AG04449 (cell line): ENCODE measurements at regions not wholly inside any gene's neighbourhood (a gene's known extent, or its start where the extent isn't known, plus 50 kb on each side); places are given as distances from the start of the nearest gene placed in this dataset.

Source experiments
- CTCF ChIA-PET: fragments of 350-600 bp; formaldehyde crosslinking; extraction: SDS; loops from one replicate; lab custom pipeline; 2021; ENCODE audit warnings: antibody characterized with exemption; lab: Yijun Ruan, JAX
- POLR2A ChIA-PET: fragments of 400-600, 350-600 bp; formaldehyde crosslinking; extraction: SDS; loops from one replicate; lab custom pipeline; 2020; ENCODE audit warnings: antibody characterized with exemption, inconsistent platforms; lab: Yijun Ruan, JAX
- DNase-seq: peaks from one replicate; pipeline ENCODE4 v3.0.0-alpha.2; 2010; ENCODE audit warnings: low read depth, low spot score
- H3K4me3 ChIP-seq: 2 replicates; pipeline ENCODE4 v1.5.1; 2011; ENCODE audit warnings: low read depth, mild to moderate bottlenecking, control low read depth, low read length
- CTCF ChIP-seq: IDR thresholded peaks from one replicate; pipeline ENCODE4 v1.5.1; 2011; ENCODE audit warnings: mild to moderate bottlenecking, moderate library complexity, low read length, control low read depth, inconsistent platforms; ENCODE audit not compliant: insufficient read depth; ENCODE audit errors: missing control alignments

- ChIA-PET CTCF (no interaction called here), POLR2A (no interaction called here)
- no peak overlapping the region for H3K4me3 ChIP-seq
- DNase-seq = no peak
- no peak for TF ChIP-seq CTCF
These were observed 165.8 kb upstream of the ADCY1 start for GRCh38 chr7:45408409-45408737.

GRCh38 chr7:45410893-45411292, 163.3 kb upstream of the ADCY1 start:
- POLR2A ChIA-PET = no interaction called here
- TF ChIP-seq CTCF = no peak
- no peak overlapping the region for H3K4me3 ChIP-seq
- no peak for DNase-seq
- CTCF ChIA-PET = no interaction called here

GRCh38 chr7:45413419-45413818, 160.7 kb upstream of the ADCY1 start:
- CTCF ChIA-PET = no interaction called here
- no peak for DNase-seq
- POLR2A ChIA-PET = no interaction called here
- no peak for TF ChIP-seq CTCF
- H3K4me3 ChIP-seq = no peak overlapping the region

- no peak overlapping the region for H3K4me3 ChIP-seq
- no peak for DNase-seq
- no peak for TF ChIP-seq CTCF
- ChIA-PET CTCF (no interaction called here), POLR2A (no interaction called here)
These were observed 159.9 kb upstream of the ADCY1 start for GRCh38 chr7:45414226-45414625.

- no peak for DNase-seq
- no peak overlapping the region for H3K4me3 ChIP-seq
- ChIA-PET POLR2A (no interaction called here), CTCF (no interaction called here)
- no peak for TF ChIP-seq CTCF
These were observed 158.9 kb upstream of the ADCY1 start for GRCh38 chr7:45415265-45415664.

GRCh38 chr7:45416846-45417245, 157.3 kb upstream of the ADCY1 start:
- CTCF ChIA-PET = no interaction called here
- no peak for DNase-seq
- H3K4me3 ChIP-seq = no peak overlapping the region
- POLR2A ChIA-PET = no interaction called here
- no peak for TF ChIP-seq CTCF
